ENCODE measurements at regions not wholly inside any gene's neighbourhood (a gene's known extent, or its start where the extent isn't known, plus 50 kb on each side); places are given as distances from the start of the nearest gene placed in this dataset.
"Not testable (repeated sequence)": the region's sequence is repeated elsewhere in the genome, so short reads cannot be mapped to it uniquely, and the experiment has no call there.

GRCh38 chr2:175679728-175680127 lies 322.3 kb downstream of the LNPK start:
- TF ChIP-seq CSDC2 (CRISPR knock-in tag; IDR thresholded peaks at IDR 0.05) = no peak
- no peak for TF ChIP-seq PPARA (CRISPR knock-in tag; IDR thresholded peaks at IDR 0.05; ENCODE audit: borderline replicate concordance)
- no peak for TF ChIP-seq RARB (CRISPR knock-in tag; IDR thresholded peaks at IDR 0.05)
- no peak for TF ChIP-seq TOX (CRISPR knock-in tag; IDR thresholded peaks at IDR 0.05; ENCODE audit: borderline replicate concordance)
- no peak for ATAC-seq

- TF ChIP-seq ZNF565 (CRISPR knock-in tag; conservative IDR thresholded peaks at IDR 0.05; ENCODE audit: low read depth) (no peak), ARNTL (CRISPR knock-in tag; IDR thresholded peaks at IDR 0.05; ENCODE audit: borderline replicate concordance, low read depth) (no peak), POU6F1 (CRISPR knock-in tag; IDR thresholded peaks at IDR 0.05; ENCODE audit: borderline replicate concordance, low read depth) (no peak), TOX (CRISPR knock-in tag; IDR thresholded peaks at IDR 0.05; ENCODE audit: borderline replicate concordance) (no peak), RARB (CRISPR knock-in tag; IDR thresholded peaks at IDR 0.05) (no peak), ZFP3 (CRISPR knock-in tag; IDR thresholded peaks at IDR 0.05) (no peak)
- no peak for ATAC-seq
These were observed 322.8 kb downstream of the LNPK start for GRCh38 chr2:175679231-175679630.

GRCh38 chr2:175677880-175678279 lies 324.2 kb downstream of the LNPK start:
- TF ChIP-seq TOX (CRISPR knock-in tag; IDR thresholded peaks at IDR 0.05; ENCODE audit: borderline replicate concordance) (no peak), SNAI2 (CRISPR knock-in tag; IDR thresholded peaks at IDR 0.05) (no peak), CSRNP3 (CRISPR knock-in tag; IDR thresholded peaks at IDR 0.05) (no peak), PATZ1 (CRISPR knock-in tag; IDR thresholded peaks at IDR 0.05; ENCODE audit: borderline replicate concordance) (no peak), ZFP30 (CRISPR knock-in tag; IDR thresholded peaks at IDR 0.05) (no peak), PPARA (CRISPR knock-in tag; IDR thresholded peaks at IDR 0.05; ENCODE audit: borderline replicate concordance) (no peak), ZC3H10 (CRISPR knock-in tag; IDR thresholded peaks at IDR 0.05) (no peak), ISL1 (CRISPR knock-in tag; IDR thresholded peaks at IDR 0.05) (no peak), RARB (CRISPR knock-in tag; IDR thresholded peaks at IDR 0.05) (no peak), ZNF70 (CRISPR knock-in tag; IDR thresholded peaks at IDR 0.05) (no peak), TCF4 (CRISPR knock-in tag; IDR thresholded peaks at IDR 0.05; ENCODE audit: borderline replicate concordance) (no peak), POU6F1 (CRISPR knock-in tag; IDR thresholded peaks at IDR 0.05; ENCODE audit: borderline replicate concordance, low read depth) (no peak), ZNF8 (CRISPR knock-in tag; IDR thresholded peaks at IDR 0.05) (no peak), OSR1 (CRISPR knock-in tag; IDR thresholded peaks at IDR 0.05) (no peak)
- ATAC-seq = no peak

- no peak for ATAC-seq
- TF ChIP-seq TCF4 (CRISPR knock-in tag; IDR thresholded peaks at IDR 0.05; ENCODE audit: borderline replicate concordance) (no peak), GLIS3 (CRISPR knock-in tag; IDR thresholded peaks at IDR 0.05) (no peak), BACH2 (CRISPR knock-in tag; IDR thresholded peaks at IDR 0.05; ENCODE audit: borderline replicate concordance) (no peak), ZFP30 (CRISPR knock-in tag; IDR thresholded peaks at IDR 0.05) (no peak), SNAI2 (CRISPR knock-in tag; IDR thresholded peaks at IDR 0.05) (no peak), CREB5 (CRISPR knock-in tag; IDR thresholded peaks at IDR 0.05; ENCODE audit: low read depth) (no peak), ZFP3 (CRISPR knock-in tag; IDR thresholded peaks at IDR 0.05) (no peak), PATZ1 (CRISPR knock-in tag; IDR thresholded peaks at IDR 0.05; ENCODE audit: borderline replicate concordance) (no peak), TOX (CRISPR knock-in tag; IDR thresholded peaks at IDR 0.05; ENCODE audit: borderline replicate concordance) (no peak), ESRRG (CRISPR knock-in tag; IDR thresholded peaks at IDR 0.05) (no peak)
These were observed 325.3 kb downstream of the LNPK start for GRCh38 chr2:175676813-175677212.

- ATAC-seq = not testable (repeated sequence)
These were observed 333.3 kb downstream of the LNPK start for GRCh38 chr2:175668804-175669203.
